WTC11 (cell line): ENCODE measurements at regions not wholly inside any gene's neighbourhood (a gene's known extent, or its start where the extent isn't known, plus 50 kb on each side); places are given as distances from the start of the nearest gene placed in this dataset.

Source experiments
- ATAC-seq: fragments of 200-7000 bp; cut with Tn5 transposase; 2 replicates; pipeline ENCODE4 v1.10.0; 2021; ENCODE audit warnings: mild to moderate bottlenecking, moderate library complexity
- CTCF ChIA-PET: fragments of 300-600 bp; sonication (Branson Sonifier 250); formaldehyde crosslinking; loops from one replicate; lab custom pipeline; 2021; ENCODE audit warnings: antibody characterized with exemption; lab: Charles Lee
- POLR2A ChIA-PET: fragments of 350-600 bp; sonication (Branson Sonifier 250); formaldehyde crosslinking; loops from one replicate; lab custom pipeline; 2021; ENCODE audit warnings: antibody characterized with exemption; lab: Charles Lee
- DNase-seq: peaks from one replicate; pipeline ENCODE4 v3.0.0; 2021; ENCODE audit warnings: low spot score
- H3K27ac Mint-ChIP-seq: 2 replicates; pipeline ENCODE4 v1.8.0; 2021; ENCODE audit warnings: mixed read lengths
- H3K27me3 Mint-ChIP-seq: 2 replicates; pipeline ENCODE4 v1.8.0; 2021; ENCODE audit warnings: low read depth, mild to moderate bottlenecking, moderate library complexity, mixed read lengths
- H3K36me3 Mint-ChIP-seq: 2 replicates; pipeline ENCODE4 v1.8.0; 2021; ENCODE audit warnings: mixed read lengths
- H3K4me1 Mint-ChIP-seq: 2 replicates; pipeline ENCODE4 v1.8.0; 2022; ENCODE audit warnings: mixed read lengths
- H3K4me3 Mint-ChIP-seq: 2 replicates; pipeline ENCODE4 v1.8.0; 2021; ENCODE audit warnings: mild to moderate bottlenecking, moderate library complexity, mixed read lengths
- H3K9me3 Mint-ChIP-seq: 2 replicates; pipeline ENCODE4 v1.8.0; 2021; ENCODE audit warnings: mixed read lengths
- ATF3 ChIP-seq: sonication (generic); formaldehyde crosslinking; conservative IDR thresholded peaks from 2 replicates; pipeline ENCODE4 v1.8.1; 2022; ENCODE audit warnings: mild to moderate bottlenecking, missing genetic modification reagents
- CDX4 ChIP-seq: fragments of 250-450 bp; sonication (Bioruptor Pico); IDR thresholded peaks from 2 replicates; pipeline ENCODE4 v1.9.0; 2021; ENCODE audit warnings: moderate library complexity, mild to moderate bottlenecking, inconsistent platforms, borderline replicate concordance
- ELF4 ChIP-seq: sonication (generic); formaldehyde crosslinking; IDR thresholded peaks from 2 replicates; pipeline ENCODE4 v1.8.1; 2022; ENCODE audit warnings: low read depth, mild to moderate bottlenecking, moderate library complexity, missing genetic modification reagents
- ETV6 ChIP-seq: sonication (generic); formaldehyde crosslinking; IDR thresholded peaks from 2 replicates; pipeline ENCODE4 v1.8.1; 2022; ENCODE audit warnings: mild to moderate bottlenecking, missing genetic modification reagents
- FOXK1 ChIP-seq: sonication (generic); formaldehyde crosslinking; IDR thresholded peaks from 2 replicates; pipeline ENCODE4 v1.8.0; 2022; ENCODE audit warnings: mild to moderate bottlenecking, moderate library complexity, missing genetic modification reagents
- IRF1 ChIP-seq: sonication (generic); formaldehyde crosslinking; IDR thresholded peaks from 2 replicates; pipeline ENCODE4 v1.8.0; 2023; ENCODE audit warnings: missing genetic modification reagents
- IRF2 ChIP-seq: sonication (generic); formaldehyde crosslinking; IDR thresholded peaks from 2 replicates; pipeline ENCODE4 v1.8.0; 2022; ENCODE audit warnings: low read depth, missing genetic modification reagents, borderline replicate concordance
- MLX ChIP-seq: sonication (generic); formaldehyde crosslinking; IDR thresholded peaks from 2 replicates; pipeline ENCODE4 v1.8.1; 2023; ENCODE audit warnings: mild to moderate bottlenecking, missing genetic modification reagents, moderate library complexity
- NFATC4 ChIP-seq: fragments of 250-450 bp; sonication (Bioruptor Pico); IDR thresholded peaks from 2 replicates; pipeline ENCODE4 v1.9.0; 2021; ENCODE audit warnings: mild to moderate bottlenecking
- NR1H2 ChIP-seq: sonication (generic); formaldehyde crosslinking; IDR thresholded peaks from 2 replicates; pipeline ENCODE4 v1.9.0; 2021; ENCODE audit warnings: mild to moderate bottlenecking, moderate library complexity, missing genetic modification reagents
- OVOL2 ChIP-seq: fragments of 250-450 bp; sonication (Bioruptor Pico); IDR thresholded peaks from 2 replicates; pipeline ENCODE4 v1.9.0; 2021; ENCODE audit warnings: mild to moderate bottlenecking, borderline replicate concordance
- PRRX2 ChIP-seq: fragments of 250-450 bp; sonication (Bioruptor Pico); IDR thresholded peaks from 2 replicates; pipeline ENCODE4 v1.8.0; 2021; ENCODE audit warnings: mild to moderate bottlenecking
- SMAD3 ChIP-seq: sonication (generic); formaldehyde crosslinking; IDR thresholded peaks from 2 replicates; pipeline ENCODE4 v1.8.0; 2022; ENCODE audit warnings: missing genetic modification reagents, mild to moderate bottlenecking, borderline replicate concordance
- TCF7 ChIP-seq: sonication (generic); formaldehyde crosslinking; IDR thresholded peaks from 2 replicates; pipeline ENCODE4 v1.8.0; 2022; ENCODE audit warnings: mild to moderate bottlenecking, low read depth, missing genetic modification reagents, moderate library complexity
- TEAD4 ChIP-seq: sonication (generic); formaldehyde crosslinking; IDR thresholded peaks from 2 replicates; pipeline ENCODE4 v1.8.0; 2022; ENCODE audit warnings: mild to moderate bottlenecking, missing genetic modification reagents
- ZNF423 ChIP-seq: fragments of 250-450 bp; sonication (Bioruptor Pico); IDR thresholded peaks from 2 replicates; pipeline ENCODE4 v2.1.2; 2022; ENCODE audit warnings: mild to moderate bottlenecking, moderate library complexity
- ZNF425 ChIP-seq: fragments of 250-450 bp; sonication (Bioruptor Pico); conservative IDR thresholded peaks from 2 replicates; pipeline ENCODE4 v1.9.0; 2021; ENCODE audit warnings: mild to moderate bottlenecking
- TF ChIP-seq, protein P1 (sequence below): fragments of 250-450 bp; sonication (Bioruptor Pico); IDR thresholded peaks from 2 replicates; pipeline ENCODE4 v1.9.0; 2021; ENCODE audit warnings: mild to moderate bottlenecking
- TF ChIP-seq, protein P2 (sequence below): sonication (generic); formaldehyde crosslinking; IDR thresholded peaks from 2 replicates; pipeline ENCODE4 v1.8.1; 2022; ENCODE audit warnings: low read depth, mild to moderate bottlenecking, moderate library complexity, missing genetic modification reagents, borderline replicate concordance
- TF ChIP-seq, protein P3 (sequence below): sonication (generic); formaldehyde crosslinking; IDR thresholded peaks from 2 replicates; pipeline ENCODE4 v1.8.1; 2023; ENCODE audit warnings: mild to moderate bottlenecking, missing genetic modification reagents, borderline replicate concordance

GRCh38 chr5:126199467-126199866 is 223.7 kb upstream of the GRAMD2B start:
- CTCF ChIA-PET = no interaction called here
- peaks cover 16% of the 10 kb centered on the region for H3K4me1 Mint-ChIP-seq
- no peak overlapping the region for H3K4me3 Mint-ChIP-seq
- no peak for DNase-seq
- POLR2A ChIA-PET = no interaction called here
- no peaks in the 10 kb centered on the region for H3K36me3 Mint-ChIP-seq
- H3K27ac Mint-ChIP-seq = no peak overlapping the region
- no peak for ATAC-seq
- no peaks in the 10 kb centered on the region for H3K9me3 Mint-ChIP-seq
- H3K27me3 Mint-ChIP-seq = peaks cover 9% of the 10 kb centered on the region
- no peak for TF ChIP-seq OVOL2 (CRISPR knock-in tag)
- TF ChIP-seq, protein P1, sequence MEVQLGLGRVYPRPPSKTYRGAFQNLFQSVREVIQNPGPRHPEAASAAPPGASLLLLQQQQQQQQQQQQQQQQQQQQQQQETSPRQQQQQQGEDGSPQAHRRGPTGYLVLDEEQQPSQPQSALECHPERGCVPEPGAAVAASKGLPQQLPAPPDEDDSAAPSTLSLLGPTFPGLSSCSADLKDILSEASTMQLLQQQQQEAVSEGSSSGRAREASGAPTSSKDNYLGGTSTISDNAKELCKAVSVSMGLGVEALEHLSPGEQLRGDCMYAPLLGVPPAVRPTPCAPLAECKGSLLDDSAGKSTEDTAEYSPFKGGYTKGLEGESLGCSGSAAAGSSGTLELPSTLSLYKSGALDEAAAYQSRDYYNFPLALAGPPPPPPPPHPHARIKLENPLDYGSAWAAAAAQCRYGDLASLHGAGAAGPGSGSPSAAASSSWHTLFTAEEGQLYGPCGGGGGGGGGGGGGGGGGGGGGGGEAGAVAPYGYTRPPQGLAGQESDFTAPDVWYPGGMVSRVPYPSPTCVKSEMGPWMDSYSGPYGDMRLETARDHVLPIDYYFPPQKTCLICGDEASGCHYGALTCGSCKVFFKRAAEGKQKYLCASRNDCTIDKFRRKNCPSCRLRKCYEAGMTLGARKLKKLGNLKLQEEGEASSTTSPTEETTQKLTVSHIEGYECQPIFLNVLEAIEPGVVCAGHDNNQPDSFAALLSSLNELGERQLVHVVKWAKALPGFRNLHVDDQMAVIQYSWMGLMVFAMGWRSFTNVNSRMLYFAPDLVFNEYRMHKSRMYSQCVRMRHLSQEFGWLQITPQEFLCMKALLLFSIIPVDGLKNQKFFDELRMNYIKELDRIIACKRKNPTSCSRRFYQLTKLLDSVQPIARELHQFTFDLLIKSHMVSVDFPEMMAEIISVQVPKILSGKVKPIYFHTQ (CRISPR knock-in tag) = no peak
- no peak for TF ChIP-seq FOXK1
- no peak for TF ChIP-seq IRF2
- TF ChIP-seq SMAD3 = no peak

- POLR2A ChIA-PET = no interaction called here
- H3K9me3 Mint-ChIP-seq = peaks cover 38% of the 10 kb centered on the region
- no peaks in the 10 kb centered on the region for H3K27me3 Mint-ChIP-seq
- DNase-seq (no peak), ATAC-seq (no peak)
- H3K36me3 Mint-ChIP-seq = peaks cover 15% of the 10 kb centered on the region
- H3K4me1 Mint-ChIP-seq = peaks cover 13% of the 10 kb centered on the region
- no peak overlapping the region for H3K27ac Mint-ChIP-seq
- no peak for TF ChIP-seq PRRX2 (CRISPR knock-in tag)
- TF ChIP-seq ELF4 (CRISPR knock-in tag) = no peak
- TF ChIP-seq NR1H2 (CRISPR knock-in tag) = no peak
- TF ChIP-seq ZNF423 (CRISPR knock-in tag) = no peak
- TF ChIP-seq NFATC4 (CRISPR knock-in tag) = no peak
- TF ChIP-seq, protein P2, sequence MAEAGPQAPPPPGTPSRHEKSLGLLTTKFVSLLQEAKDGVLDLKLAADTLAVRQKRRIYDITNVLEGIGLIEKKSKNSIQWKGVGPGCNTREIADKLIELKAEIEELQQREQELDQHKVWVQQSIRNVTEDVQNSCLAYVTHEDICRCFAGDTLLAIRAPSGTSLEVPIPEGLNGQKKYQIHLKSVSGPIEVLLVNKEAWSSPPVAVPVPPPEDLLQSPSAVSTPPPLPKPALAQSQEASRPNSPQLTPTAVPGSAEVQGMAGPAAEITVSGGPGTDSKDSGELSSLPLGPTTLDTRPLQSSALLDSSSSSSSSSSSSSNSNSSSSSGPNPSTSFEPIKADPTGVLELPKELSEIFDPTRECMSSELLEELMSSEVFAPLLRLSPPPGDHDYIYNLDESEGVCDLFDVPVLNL (CRISPR knock-in tag) = no peak
- no peak for TF ChIP-seq ATF3 (CRISPR knock-in tag)
- no peak for TF ChIP-seq CDX4 (CRISPR knock-in tag)
- TF ChIP-seq ETV6 (CRISPR knock-in tag) = no peak
- TF ChIP-seq TCF7 (CRISPR knock-in tag) = no peak
- no peak for TF ChIP-seq FOXK1
- no peak for TF ChIP-seq IRF1
- no peak for TF ChIP-seq MLX
- no peak for TF ChIP-seq ZNF425
- TF ChIP-seq TEAD4 (CRISPR knock-in tag) = no peak
- TF ChIP-seq, protein P3, sequence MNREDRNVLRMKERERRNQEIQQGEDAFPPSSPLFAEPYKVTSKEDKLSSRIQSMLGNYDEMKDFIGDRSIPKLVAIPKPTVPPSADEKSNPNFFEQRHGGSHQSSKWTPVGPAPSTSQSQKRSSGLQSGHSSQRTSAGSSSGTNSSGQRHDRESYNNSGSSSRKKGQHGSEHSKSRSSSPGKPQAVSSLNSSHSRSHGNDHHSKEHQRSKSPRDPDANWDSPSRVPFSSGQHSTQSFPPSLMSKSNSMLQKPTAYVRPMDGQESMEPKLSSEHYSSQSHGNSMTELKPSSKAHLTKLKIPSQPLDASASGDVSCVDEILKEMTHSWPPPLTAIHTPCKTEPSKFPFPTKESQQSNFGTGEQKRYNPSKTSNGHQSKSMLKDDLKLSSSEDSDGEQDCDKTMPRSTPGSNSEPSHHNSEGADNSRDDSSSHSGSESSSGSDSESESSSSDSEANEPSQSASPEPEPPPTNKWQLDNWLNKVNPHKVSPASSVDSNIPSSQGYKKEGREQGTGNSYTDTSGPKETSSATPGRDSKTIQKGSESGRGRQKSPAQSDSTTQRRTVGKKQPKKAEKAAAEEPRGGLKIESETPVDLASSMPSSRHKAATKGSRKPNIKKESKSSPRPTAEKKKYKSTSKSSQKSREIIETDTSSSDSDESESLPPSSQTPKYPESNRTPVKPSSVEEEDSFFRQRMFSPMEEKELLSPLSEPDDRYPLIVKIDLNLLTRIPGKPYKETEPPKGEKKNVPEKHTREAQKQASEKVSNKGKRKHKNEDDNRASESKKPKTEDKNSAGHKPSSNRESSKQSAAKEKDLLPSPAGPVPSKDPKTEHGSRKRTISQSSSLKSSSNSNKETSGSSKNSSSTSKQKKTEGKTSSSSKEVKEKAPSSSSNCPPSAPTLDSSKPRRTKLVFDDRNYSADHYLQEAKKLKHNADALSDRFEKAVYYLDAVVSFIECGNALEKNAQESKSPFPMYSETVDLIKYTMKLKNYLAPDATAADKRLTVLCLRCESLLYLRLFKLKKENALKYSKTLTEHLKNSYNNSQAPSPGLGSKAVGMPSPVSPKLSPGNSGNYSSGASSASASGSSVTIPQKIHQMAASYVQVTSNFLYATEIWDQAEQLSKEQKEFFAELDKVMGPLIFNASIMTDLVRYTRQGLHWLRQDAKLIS = no peak
- TF ChIP-seq, all 79 proteins: peak for 0
- H3K4me3 Mint-ChIP-seq = no peak overlapping the region
- CTCF ChIA-PET = no interaction called here
Measured at GRCh38 chr5:126208691-126209090, 214.5 kb upstream of the GRAMD2B start.
